ENCODE measurements at regions not wholly inside any gene's neighbourhood (a gene's known extent, or its start where the extent isn't known, plus 50 kb on each side); places are given as distances from the start of the nearest gene placed in this dataset.

DNA sequence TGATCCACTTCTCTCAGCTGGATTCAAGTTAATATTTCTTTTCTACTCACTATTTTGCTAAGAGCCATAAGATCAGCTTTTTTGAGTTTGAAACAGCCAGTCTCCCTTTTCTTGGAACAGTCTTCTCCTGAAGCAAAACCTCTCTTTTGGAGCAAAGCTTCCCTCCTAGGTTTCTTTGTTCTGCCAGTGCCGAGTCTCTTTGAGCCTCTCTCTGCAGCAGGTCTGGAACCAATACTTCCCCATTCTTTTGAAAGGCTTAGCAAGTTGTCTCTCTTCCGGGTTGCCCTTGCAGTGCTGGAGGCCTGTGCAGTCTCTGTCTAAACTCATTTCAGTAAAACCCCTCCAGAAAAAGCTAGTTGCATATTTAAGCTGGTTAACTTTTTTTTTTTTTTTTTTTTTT is 454.8 kb downstream of the NOVA1 start:
- CTCF ChIA-PET, result no interaction called here
- H3K4me3 ChIP-seq (ENCODE audit: low read depth, low read length), result no peak overlapping the region
- POLR2A ChIA-PET, result no interaction called here
- TF ChIP-seq CTCF (IDR thresholded peaks at IDR 0.05; ENCODE audit: insufficient read depth, low read length, missing control alignments), result no peak
- DNase-seq (ENCODE audit: low read depth, low spot score), result no peak

GRCh38 chr14:26138764-26139445 is 458.9 kb downstream of the NOVA1 start:
- no peak for DNase-seq (ENCODE audit: low read depth, low spot score)
- CTCF ChIA-PET, result no interaction called here
- no peak overlapping the region for H3K4me3 ChIP-seq (ENCODE audit: low read depth, low read length)
- no peak for TF ChIP-seq CTCF (IDR thresholded peaks at IDR 0.05; ENCODE audit: insufficient read depth, low read length, missing control alignments)
- POLR2A ChIA-PET, result no interaction called here

DNA sequence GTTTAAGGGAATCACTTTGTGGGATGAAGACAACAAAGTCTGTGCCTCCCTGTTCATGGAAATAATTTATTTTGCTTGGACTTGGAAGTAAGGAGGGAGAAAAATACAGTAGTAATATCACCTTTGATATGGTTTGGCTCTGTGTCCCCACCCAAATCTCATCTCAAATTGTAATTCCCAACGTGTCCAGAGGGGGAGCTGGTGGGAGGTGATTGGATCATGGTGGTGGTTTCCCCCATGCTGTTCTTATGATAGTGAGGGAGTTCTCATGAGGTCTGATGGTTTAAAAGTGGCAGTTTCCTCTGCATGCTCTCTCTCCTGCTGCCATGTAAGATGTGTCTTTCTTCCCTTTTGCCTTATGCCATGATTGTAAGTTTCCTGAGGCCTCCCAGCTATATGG is 460.7 kb downstream of the NOVA1 start:
- no peak for TF ChIP-seq CTCF (IDR thresholded peaks at IDR 0.05; ENCODE audit: insufficient read depth, low read length, missing control alignments)
- CTCF ChIA-PET, result no interaction called here
- no peak for DNase-seq (ENCODE audit: low read depth, low spot score)
- H3K4me3 ChIP-seq (ENCODE audit: low read depth, low read length), result no peak overlapping the region
- POLR2A ChIA-PET, result no interaction called here

DNA sequence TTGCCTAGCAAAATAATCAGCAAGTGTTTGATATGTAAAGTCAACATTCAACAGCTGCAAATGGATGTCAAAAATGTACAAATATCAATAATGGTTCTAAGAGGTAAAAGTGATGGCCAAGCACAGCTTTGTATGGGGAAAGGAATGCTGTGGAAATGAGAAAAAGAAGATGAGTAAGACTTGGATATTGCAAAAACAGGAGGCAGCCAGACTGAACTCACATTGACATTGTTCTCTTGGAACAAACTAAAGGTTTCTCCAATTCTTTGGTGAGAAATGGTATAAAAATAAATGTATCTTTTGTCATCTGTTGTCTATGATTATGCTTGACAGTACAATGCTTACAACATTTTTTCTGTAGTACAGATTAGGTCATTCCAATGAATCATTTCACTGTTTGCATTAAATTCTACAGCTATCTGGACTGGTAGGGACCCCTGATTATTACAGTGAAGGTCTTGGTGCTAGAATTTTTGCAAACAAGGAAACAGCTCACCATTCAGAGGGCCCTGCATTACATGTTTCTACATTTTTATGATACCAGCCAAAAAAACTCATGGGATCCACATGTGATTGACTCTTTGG is 465.7 kb downstream of the NOVA1 start:
- TF ChIP-seq CTCF (IDR thresholded peaks at IDR 0.05; ENCODE audit: insufficient read depth, low read length, missing control alignments), result no peak
- ChIA-PET CTCF (no interaction called here), POLR2A (no interaction called here)
- no peak overlapping the region for H3K4me3 ChIP-seq (ENCODE audit: low read depth, low read length)
- DNase-seq (ENCODE audit: low read depth, low spot score), result no peak

DNA sequence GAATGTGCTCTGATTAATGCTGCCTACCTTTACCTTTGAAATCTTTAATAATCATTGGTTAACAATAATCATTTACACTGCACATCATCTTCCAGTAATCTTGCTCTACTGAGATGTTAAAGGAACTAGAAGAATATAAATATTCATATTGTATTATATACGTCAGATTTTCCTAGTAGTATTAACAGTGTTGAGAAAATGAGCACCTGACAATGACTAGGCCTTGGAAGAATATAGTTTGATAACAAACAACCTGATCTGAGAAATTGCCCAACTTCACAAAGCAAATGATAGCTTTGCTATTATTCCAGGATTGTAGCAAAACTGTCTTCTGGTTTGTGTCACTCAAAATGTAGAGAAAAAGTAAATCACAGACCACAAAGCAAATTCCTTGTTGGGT is 467.1 kb downstream of the NOVA1 start:
- CTCF ChIA-PET, result no interaction called here
- no peak for TF ChIP-seq CTCF (IDR thresholded peaks at IDR 0.05; ENCODE audit: insufficient read depth, low read length, missing control alignments)
- no peak for DNase-seq (ENCODE audit: low read depth, low spot score)
- no peak overlapping the region for H3K4me3 ChIP-seq (ENCODE audit: low read depth, low read length)
- POLR2A ChIA-PET, result interaction anchor here (0.7 kb wide), 1 partner anchor 92 kb away, joined by 3 read pairs; no protein-coding TSS in a partner anchor

DNA sequence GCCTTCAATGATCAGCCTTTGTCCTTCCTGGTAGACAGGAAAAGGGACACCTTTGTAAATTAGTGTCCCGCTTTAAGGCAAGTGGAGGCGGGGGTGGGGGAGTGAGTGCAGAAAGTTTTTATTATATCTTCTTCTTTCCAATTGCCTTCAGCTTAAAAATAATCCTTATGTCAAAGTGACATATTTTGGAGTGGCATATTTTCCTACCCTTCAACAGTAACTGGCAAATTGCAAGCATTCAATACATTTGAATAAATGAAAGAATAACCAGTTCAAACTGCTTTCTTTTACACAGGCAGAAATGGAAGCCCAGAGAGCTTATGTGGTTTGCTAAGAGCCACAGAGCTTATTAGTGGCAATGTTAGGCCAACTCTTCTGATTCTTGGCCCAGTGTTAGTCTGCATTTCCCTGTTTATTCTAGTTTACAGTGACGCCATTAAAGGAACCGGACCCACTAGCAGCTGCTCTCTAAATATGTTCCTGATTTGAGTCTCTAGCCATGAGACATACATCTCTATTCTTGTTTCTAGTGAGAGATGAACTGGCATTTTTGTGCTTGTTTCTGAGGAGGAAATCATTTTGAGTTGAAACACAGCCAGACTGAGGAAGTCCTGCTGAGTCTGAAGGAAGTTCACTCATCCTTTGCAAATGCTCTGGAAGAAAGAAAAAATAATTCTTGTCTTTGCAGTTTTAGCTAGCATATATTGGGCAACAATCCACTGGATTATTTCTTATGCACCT is 468.7 kb downstream of the NOVA1 start:
- ChIA-PET CTCF (no interaction called here), POLR2A (no interaction called here)
- no peak overlapping the region for H3K4me3 ChIP-seq (ENCODE audit: low read depth, low read length)
- no peak for DNase-seq (ENCODE audit: low read depth, low spot score)
- TF ChIP-seq CTCF (IDR thresholded peaks at IDR 0.05; ENCODE audit: insufficient read depth, low read length, missing control alignments), result no peak
